Testis (tissue), 2 donors: ENCODE measurements at regions not wholly inside any gene's neighbourhood (a gene's known extent, or its start where the extent isn't known, plus 50 kb on each side); places are given as distances from the start of the nearest gene placed in this dataset.

ENCODE experiments used
- POLR2A ChIP-seq: fragments of 450-650 bp; IDR thresholded peaks from one replicate; pipeline ENCODE4 v1.6.1; 2017; ENCODE audit warnings: antibody characterized with exemption, mild to moderate bottlenecking, moderate library complexity
- TF ChIP-seq, protein P1 (sequence below), 3 experiments: fragments of 450-650 bp in 2 of 3; fragments of 200-600 bp in 1 of 3; sonication (generic) in 1 of 3; IDR thresholded peaks; one replicate each; pipeline ENCODE4 v1.5.1; 2016 to 2019; ENCODE audit warnings: antibody characterized with exemption in 3 of 3, mild to moderate bottlenecking in 2 of 3, moderate library complexity in 1 of 3

DNA sequence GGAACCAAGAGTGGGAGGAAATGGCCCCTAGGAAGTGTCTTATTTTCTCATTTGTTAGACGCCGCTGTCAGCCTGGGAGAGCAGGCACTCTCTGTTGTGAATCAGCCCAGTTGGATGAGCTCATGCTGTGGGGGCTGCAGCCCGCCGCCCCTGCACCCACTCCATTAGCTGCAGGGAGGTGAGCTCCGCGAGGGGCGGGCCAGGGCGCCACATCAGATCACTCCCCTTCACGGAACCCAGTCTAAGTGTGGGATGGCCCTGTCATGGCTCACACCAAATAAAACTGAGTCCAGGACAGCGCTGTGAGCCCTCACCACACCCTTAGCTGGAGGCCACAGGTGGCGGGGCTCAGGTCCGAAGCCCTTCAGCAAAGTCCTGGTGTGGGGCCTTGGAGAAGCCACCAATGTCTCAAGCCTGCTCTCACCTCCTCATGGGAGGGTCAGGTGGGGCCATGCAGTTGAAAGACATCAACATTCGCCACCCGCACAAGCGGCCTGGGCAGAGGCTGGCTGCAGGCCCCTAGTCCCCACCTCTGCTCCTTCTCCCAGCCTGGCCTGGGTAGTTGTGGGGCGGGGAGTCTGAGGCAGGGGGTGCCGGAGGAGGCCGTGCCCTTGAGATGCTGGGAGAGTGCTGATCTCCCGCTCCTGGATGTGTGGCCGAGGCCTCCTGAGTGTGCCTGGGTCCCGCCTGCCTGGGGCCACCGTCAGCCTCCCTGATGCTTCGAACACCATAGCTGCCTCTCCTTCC lies 66.2 kb upstream of the SLCO4A1 start:
- TF ChIP-seq, protein P1, sequence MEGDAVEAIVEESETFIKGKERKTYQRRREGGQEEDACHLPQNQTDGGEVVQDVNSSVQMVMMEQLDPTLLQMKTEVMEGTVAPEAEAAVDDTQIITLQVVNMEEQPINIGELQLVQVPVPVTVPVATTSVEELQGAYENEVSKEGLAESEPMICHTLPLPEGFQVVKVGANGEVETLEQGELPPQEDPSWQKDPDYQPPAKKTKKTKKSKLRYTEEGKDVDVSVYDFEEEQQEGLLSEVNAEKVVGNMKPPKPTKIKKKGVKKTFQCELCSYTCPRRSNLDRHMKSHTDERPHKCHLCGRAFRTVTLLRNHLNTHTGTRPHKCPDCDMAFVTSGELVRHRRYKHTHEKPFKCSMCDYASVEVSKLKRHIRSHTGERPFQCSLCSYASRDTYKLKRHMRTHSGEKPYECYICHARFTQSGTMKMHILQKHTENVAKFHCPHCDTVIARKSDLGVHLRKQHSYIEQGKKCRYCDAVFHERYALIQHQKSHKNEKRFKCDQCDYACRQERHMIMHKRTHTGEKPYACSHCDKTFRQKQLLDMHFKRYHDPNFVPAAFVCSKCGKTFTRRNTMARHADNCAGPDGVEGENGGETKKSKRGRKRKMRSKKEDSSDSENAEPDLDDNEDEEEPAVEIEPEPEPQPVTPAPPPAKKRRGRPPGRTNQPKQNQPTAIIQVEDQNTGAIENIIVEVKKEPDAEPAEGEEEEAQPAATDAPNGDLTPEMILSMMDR (IDR thresholded peaks at IDR 0.05), result no peak
- no peak for TF ChIP-seq POLR2A
